Epithelial cell of prostate (primary cell): ENCODE measurements at regions not wholly inside any gene's neighbourhood (a gene's known extent, or its start where the extent isn't known, plus 50 kb on each side); places are given as distances from the start of the nearest gene placed in this dataset.
A peak's percentile ranks its signal among the peaks of the same experiment; 100 is the strongest.

Source experiments
- DNase-seq: peaks from one replicate; pipeline ENCODE4 v3.0.0-alpha.2; 2011; ENCODE audit warnings: low read depth, low spot score
- H3K27ac ChIP-seq: fragments of 450-650 bp; 2 replicates; pipeline ENCODE4 v1.5.1; 2017; ENCODE audit warnings: mild to moderate bottlenecking

DNA sequence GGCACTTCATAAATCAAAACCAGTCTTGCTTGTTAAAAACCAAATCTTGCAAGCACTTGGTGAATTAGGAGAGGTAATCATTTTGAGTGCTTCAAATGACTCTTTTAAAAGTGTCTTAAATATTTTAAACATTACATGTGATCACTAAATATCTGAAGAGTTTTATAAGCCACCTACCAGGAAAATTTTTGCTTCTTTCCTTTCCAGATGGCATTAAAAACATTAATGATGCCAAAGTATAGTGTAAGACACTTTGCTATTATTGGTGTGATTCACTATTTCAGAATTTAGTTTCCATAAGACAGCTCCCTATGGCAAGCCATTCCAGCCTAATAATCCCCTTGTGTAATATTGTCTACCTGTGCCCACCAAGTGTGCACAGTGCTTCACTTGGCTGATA is 548.8 kb upstream of the ADAMTS5 start:
- H3K27ac ChIP-seq = no peak overlapping the region
- DNase-seq = no peak

GRCh38 chr21:27513825-27514224 is 546.9 kb upstream of the ADAMTS5 start:
- DNase-seq = no peak

DNA sequence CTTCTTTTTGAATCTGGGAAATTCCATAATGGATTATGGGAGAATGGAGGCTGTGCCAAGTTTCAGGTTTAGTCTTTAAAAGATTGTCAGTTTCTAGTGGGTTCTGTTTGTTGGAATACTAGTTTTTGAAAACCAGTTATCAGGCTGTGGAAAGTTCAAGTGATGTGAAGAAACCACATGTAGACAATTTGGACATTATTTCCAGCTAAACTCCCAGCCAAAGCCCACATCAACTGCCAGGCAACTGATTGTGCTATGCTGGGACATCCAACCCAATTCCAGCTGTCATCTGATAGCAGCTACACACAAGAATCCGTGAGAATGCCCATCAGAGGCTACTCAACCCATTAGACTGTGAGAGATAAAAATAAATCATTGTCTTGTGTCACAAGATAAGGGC is 546.1 kb upstream of the ADAMTS5 start:
- no peak overlapping the region for H3K27ac ChIP-seq
- no peak for DNase-seq

More at GRCh38 chr21:27513825-27514224, 546.9 kb upstream of the ADAMTS5 start:
- H3K27ac ChIP-seq = no peak overlapping the region

DNA sequence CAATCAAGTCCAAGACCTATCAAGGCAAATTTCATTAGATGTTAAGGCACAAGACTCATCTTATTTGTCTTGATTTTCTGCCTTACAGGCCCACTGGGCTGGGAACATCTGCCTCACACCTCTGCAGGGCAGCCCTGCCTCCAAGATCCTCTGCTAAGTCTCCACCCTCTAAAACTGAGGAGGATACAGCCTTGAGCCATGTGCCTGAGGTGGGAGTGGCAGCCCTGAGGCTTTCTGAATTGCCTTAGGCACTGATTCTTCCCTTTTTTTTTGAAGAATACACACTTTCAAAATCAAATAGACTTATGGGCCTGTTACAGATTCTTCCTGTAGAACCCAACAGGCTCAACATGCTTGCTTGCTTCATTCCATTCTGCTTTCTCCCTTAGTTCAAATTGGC is 544.3 kb upstream of the ADAMTS5 start:
- no peak for DNase-seq
- H3K27ac ChIP-seq = no peak overlapping the region

DNA sequence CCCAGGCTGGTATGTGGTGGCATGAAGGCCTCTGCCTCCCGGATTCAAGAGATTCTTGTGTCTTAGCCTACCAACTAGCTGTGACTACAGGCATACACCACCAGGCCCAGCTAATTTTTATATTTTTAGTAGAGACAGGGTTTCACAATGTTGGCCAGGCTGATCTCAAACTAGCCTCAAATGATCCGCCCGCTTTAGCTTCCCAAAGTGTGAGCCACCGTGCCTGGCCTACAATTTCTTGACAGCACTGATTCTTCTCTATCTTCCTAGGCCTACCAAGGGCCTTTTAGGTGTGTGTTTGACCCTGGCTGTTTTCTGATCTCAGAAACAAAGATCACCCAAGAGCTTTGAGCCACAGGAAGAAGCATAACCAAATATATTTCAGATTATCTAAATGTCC is 540.8 kb upstream of the ADAMTS5 start:
- DNase-seq = no peak
- H3K27ac ChIP-seq = no peak overlapping the region

GRCh38 chr21:27505516-27505915 is 538.6 kb upstream of the ADAMTS5 start:
- DNase-seq = no peak
- H3K27ac ChIP-seq = no peak overlapping the region

- DNase-seq = no peak
- no peak overlapping the region for H3K27ac ChIP-seq
Measured at GRCh38 chr21:27502801-27503200, 535.9 kb upstream of the ADAMTS5 start.

DNA sequence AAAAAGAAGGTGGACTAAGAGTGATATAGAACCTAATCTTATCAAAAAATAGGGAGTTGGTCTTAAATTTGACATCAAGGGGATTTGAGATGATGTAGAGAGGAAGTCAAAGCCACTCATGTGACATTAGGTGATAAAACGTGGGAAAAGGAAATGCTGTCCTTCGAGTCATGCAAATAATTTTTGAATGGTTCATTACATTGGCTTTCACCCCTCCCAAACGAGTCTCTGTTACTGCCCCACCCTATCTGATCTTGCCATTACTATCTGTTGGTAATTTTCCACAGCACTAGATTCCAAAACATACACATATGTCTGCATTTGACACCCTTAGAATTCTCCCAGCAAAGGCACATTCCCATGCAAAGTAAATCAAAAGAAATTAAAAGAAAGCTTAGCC is 531.1 kb upstream of the ADAMTS5 start:
- no peak for DNase-seq
- H3K27ac ChIP-seq = no peak overlapping the region

GRCh38 chr21:27495836-27496235 is 528.9 kb upstream of the ADAMTS5 start:
- DNase-seq = no peak
- no peak overlapping the region for H3K27ac ChIP-seq

GRCh38 chr21:27493542-27493941 is 526.7 kb upstream of the ADAMTS5 start:
- no peak overlapping the region for H3K27ac ChIP-seq
- no peak for DNase-seq

GRCh38 chr21:27487676-27488075 is 520.8 kb upstream of the ADAMTS5 start:
- no peak overlapping the region for H3K27ac ChIP-seq
- no peak for DNase-seq

- peak; percentile 72 for DNase-seq
- H3K27ac ChIP-seq = peak overlapping the region; percentile 48
Measured at GRCh38 chr21:27480841-27481261, 514.0 kb upstream of the ADAMTS5 start.

DNA sequence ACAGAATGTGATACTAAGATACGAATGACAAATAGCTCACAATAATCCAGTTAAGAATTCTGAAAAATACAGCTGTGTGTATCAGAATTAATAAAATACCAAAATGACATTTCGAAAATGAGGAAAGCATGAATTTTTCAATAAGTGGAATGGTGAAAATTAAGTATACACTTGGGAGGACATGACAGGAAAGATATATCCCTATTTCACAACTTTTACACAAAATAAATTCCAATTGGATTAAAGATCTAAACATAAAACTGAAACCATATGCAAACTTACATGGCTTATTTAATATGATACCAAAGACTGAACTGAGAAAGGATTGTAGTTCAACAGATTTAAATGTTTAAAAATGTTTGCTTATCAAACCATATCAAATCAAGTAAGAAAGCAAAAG is 510.4 kb upstream of the ADAMTS5 start:
- DNase-seq = no peak
- no peak overlapping the region for H3K27ac ChIP-seq

DNA sequence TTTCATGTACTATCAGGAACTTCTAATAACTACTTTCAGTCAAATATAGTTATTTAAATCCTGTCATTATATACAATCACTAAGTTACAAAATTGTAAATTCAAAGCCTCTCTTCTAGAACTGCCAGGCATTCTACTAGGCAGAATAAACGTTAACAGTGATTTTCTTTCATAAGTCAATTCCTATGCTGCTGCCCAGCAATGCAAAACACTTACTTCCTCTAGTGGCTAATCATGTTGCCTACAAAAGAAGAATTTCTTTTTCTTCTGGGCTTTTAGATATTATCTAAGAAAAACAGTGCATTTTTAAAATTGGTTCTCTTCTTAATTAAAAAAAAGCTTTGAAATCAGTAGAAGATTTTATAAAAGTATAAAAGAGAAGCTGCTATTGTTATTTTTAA is 509.8 kb upstream of the ADAMTS5 start:
- no peak overlapping the region for H3K27ac ChIP-seq

DNA sequence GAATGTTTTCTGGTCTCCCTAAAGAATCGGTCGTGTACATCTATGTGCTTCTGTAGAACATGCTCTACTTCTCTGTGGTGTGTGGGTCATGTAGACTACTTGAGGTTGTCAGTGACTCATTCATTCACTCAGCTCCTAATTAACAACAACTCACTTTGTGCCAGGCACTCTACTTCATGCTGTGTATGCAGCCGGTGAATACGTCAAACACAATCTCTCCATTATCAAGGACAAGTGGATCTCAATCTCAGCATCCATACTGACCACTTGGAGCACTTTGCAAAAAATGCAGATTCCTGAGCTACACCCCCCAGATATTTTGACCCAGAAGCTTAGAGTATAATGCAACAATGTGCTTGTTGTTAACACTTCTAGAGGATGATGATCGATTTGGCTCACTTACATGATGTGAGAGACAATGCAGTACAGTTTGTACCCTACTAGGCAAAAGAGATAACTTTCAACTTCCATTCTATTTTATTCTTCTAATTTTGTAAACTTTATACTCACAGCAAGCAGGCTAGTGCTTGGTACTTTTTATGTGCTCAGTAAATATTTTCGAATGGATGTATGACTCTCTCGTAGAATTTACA is 508.6 kb upstream of the ADAMTS5 start:
- no peak overlapping the region for H3K27ac ChIP-seq
- DNase-seq = no peak

More for the DNA sequence above, 509.8 kb upstream of the ADAMTS5 start:
- no peak for DNase-seq

GRCh38 chr21:27467366-27467765 is 500.5 kb upstream of the ADAMTS5 start:
- no peak overlapping the region for H3K27ac ChIP-seq
- no peak for DNase-seq

- DNase-seq = no peak
- no peak overlapping the region for H3K27ac ChIP-seq
Measured at GRCh38 chr21:27466140-27466539, 499.3 kb upstream of the ADAMTS5 start.

GRCh38 chr21:27464648-27465047 is 497.8 kb upstream of the ADAMTS5 start:
- peak; percentile 10 for DNase-seq
- H3K27ac ChIP-seq = no peak overlapping the region

DNA sequence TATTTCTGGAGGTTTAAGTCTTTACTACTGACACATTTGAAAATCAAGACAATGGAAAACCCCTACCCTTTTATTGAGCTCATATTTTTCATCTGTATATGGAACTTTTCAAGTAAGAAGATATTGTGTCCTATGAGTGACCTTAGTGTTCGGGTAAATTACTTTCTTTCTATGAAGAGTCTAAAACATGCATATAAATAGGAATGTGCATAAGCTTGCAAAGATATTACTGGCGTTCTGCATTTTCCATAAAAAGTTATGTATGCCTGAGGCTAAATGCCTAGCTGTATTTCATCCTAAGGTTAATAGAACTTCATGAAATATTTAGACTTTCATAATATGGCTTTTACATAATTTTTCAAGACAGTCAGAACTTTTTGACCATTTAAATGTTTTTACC is 495.8 kb upstream of the ADAMTS5 start:
- no peak overlapping the region for H3K27ac ChIP-seq
- no peak for DNase-seq

- DNase-seq = no peak
Measured at GRCh38 chr21:27454234-27454633, 487.3 kb upstream of the ADAMTS5 start.

DNA sequence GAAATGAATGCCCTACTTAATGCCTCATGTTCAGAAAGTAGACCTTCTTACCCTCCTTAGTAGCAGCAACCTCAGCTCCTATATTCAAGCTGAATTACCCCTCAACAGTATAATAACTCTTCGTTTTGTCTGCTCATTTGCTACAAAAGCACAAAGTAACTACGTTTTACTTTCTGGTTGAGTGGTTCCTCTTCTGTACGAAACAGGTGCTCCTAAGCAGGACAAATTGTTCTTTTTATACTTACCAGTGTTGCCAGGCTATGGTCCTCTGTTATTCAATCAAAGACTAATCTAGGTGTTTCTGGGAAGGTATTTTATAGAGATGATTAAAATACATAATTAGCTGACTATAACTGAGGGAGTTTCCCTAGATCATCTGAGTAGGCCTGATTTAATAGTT is 484.2 kb upstream of the ADAMTS5 start:
- H3K27ac ChIP-seq = no peak overlapping the region
- DNase-seq = no peak

More at GRCh38 chr21:27454234-27454633, 487.3 kb upstream of the ADAMTS5 start:
- H3K27ac ChIP-seq = no peak overlapping the region

- no peak for DNase-seq
- no peak overlapping the region for H3K27ac ChIP-seq
Measured at GRCh38 chr21:27450216-27450615, 483.3 kb upstream of the ADAMTS5 start.

GRCh38 chr21:27448960-27449359 is 482.1 kb upstream of the ADAMTS5 start:
- no peak overlapping the region for H3K27ac ChIP-seq
- DNase-seq = no peak
